Left ventricle myocardium inferior (tissue), 1 donor: ENCODE measurements at regions not wholly inside any gene's neighbourhood (a gene's known extent, or its start where the extent isn't known, plus 50 kb on each side); places are given as distances from the start of the nearest gene placed in this dataset.

Experiments
- DNase-seq: peaks from one replicate; pipeline ENCODE4 v3.0.0-alpha.2; 2020
- H3K27ac ChIP-seq: fragments of 200-600 bp; replicated peaks from 2 replicates; pipeline ENCODE4 v1.8.0; 2021
- H3K27me3 ChIP-seq: fragments of 200-600 bp; 2 replicates; pipeline ENCODE4 v1.8.0; 2021; ENCODE audit warnings: low read depth
- H3K36me3 ChIP-seq: fragments of 200-600 bp; 2 replicates; pipeline ENCODE4 v1.8.0; 2021
- H3K4me1 ChIP-seq: fragments of 200-600 bp; 2 replicates; pipeline ENCODE4 v1.8.0; 2021
- H3K4me3 ChIP-seq: fragments of 200-600 bp; 2 replicates; pipeline ENCODE4 v1.8.0; 2021; ENCODE audit warnings: mild to moderate bottlenecking, moderate library complexity
- H3K9me3 ChIP-seq: fragments of 200-600 bp; replicated peaks from 2 replicates; pipeline ENCODE4 v1.8.0; 2021
- intact Hi-C: fragments of 100-400 bp; cut with micrococcal nuclease; formaldehyde crosslinking; loops from one replicate; pipeline ENCODE4 v1.11.0; 2022
- TF ChIP-seq, protein P1 (sequence below): fragments of 200-600 bp; IDR thresholded peaks from 2 replicates; pipeline ENCODE4 v1.8.0; 2021; ENCODE audit warnings: antibody characterized with exemption, mild to moderate bottlenecking, borderline replicate concordance
- donor health status: DM: no; HTN: yes; CAD: no; lungs with severe emphysema.

- H3K4me1 ChIP-seq: no peaks in the 10 kb centered on the region
- peaks cover 22% of the 10 kb centered on the region for H3K9me3 ChIP-seq
- peaks cover 5% of the 10 kb centered on the region for H3K27me3 ChIP-seq
- no peaks in the 10 kb centered on the region for H3K36me3 ChIP-seq
- intact Hi-C loops: no loop called here
- TF ChIP-seq, protein P1, sequence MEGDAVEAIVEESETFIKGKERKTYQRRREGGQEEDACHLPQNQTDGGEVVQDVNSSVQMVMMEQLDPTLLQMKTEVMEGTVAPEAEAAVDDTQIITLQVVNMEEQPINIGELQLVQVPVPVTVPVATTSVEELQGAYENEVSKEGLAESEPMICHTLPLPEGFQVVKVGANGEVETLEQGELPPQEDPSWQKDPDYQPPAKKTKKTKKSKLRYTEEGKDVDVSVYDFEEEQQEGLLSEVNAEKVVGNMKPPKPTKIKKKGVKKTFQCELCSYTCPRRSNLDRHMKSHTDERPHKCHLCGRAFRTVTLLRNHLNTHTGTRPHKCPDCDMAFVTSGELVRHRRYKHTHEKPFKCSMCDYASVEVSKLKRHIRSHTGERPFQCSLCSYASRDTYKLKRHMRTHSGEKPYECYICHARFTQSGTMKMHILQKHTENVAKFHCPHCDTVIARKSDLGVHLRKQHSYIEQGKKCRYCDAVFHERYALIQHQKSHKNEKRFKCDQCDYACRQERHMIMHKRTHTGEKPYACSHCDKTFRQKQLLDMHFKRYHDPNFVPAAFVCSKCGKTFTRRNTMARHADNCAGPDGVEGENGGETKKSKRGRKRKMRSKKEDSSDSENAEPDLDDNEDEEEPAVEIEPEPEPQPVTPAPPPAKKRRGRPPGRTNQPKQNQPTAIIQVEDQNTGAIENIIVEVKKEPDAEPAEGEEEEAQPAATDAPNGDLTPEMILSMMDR: no peak
- H3K27ac ChIP-seq: no peak overlapping the region
- no peak for DNase-seq
- no peak overlapping the region for H3K4me3 ChIP-seq
Measured at GRCh38 chr18:41899535-41899934, 55.5 kb upstream of the PIK3C3 start.

DNA sequence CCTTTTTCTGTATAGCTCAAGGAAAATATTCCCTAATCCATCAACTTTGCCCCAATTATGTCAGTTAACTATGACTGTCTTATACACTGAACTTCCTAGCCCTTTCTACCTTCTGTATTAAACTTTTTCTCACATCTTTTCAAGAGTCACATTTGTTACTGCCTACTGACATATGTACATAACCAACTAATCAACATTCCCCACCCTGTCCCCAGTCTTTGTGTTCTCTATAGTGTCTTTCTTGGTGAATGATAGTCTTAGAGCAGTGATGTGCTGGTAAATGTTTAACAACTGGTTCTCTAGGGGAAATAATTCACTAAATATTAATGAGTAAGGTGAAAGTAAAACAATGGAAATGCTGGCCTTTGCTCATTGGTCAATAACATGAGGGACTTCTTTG, 61.6 kb upstream of the PIK3C3 start:
- peaks cover 24% of the 10 kb centered on the region for H3K9me3 ChIP-seq
- H3K27ac ChIP-seq: no peak overlapping the region
- TF ChIP-seq, protein P1: no peak
- no peaks in the 10 kb centered on the region for H3K27me3 ChIP-seq
- no peaks in the 10 kb centered on the region for H3K36me3 ChIP-seq
- intact Hi-C loops: no loop called here
- no peak overlapping the region for H3K4me3 ChIP-seq
- no peaks in the 10 kb centered on the region for H3K4me1 ChIP-seq
- DNase-seq: no peak

GRCh38 chr18:41887100-41887499, 67.9 kb upstream of the PIK3C3 start:
- H3K4me3 ChIP-seq: no peak overlapping the region
- no peaks in the 10 kb centered on the region for H3K4me1 ChIP-seq
- DNase-seq: no peak
- TF ChIP-seq, protein P1: no peak
- intact Hi-C loops: no loop called here
- H3K27ac ChIP-seq: no peak overlapping the region
- no peaks in the 10 kb centered on the region for H3K27me3 ChIP-seq
- no peaks in the 10 kb centered on the region for H3K36me3 ChIP-seq
- H3K9me3 ChIP-seq: no peaks in the 10 kb centered on the region

GRCh38 chr18:41886126-41886807, 68.8 kb upstream of the PIK3C3 start:
- Histone ChIP-seq H3K9me3 (no peaks in the 10 kb centered on the region), H3K27me3 (no peaks in the 10 kb centered on the region), H3K4me3 (no peak overlapping the region), H3K27ac (no peak overlapping the region), H3K4me1 (no peaks in the 10 kb centered on the region), H3K36me3 (no peaks in the 10 kb centered on the region)
- no peak for DNase-seq
- intact Hi-C loops: no loop called here
- TF ChIP-seq, protein P1: no peak

GRCh38 chr18:41881285-41881684, 73.7 kb upstream of the PIK3C3 start:
- Histone ChIP-seq H3K4me1 (no peaks in the 10 kb centered on the region), H3K27ac (no peak overlapping the region), H3K27me3 (no peaks in the 10 kb centered on the region), H3K36me3 (no peaks in the 10 kb centered on the region), H3K9me3 (no peaks in the 10 kb centered on the region), H3K4me3 (no peak overlapping the region)
- TF ChIP-seq, protein P1: no peak
- intact Hi-C loops: no loop called here
- no peak for DNase-seq
